A549 (cell line): ENCODE measurements at regions not wholly inside any gene's neighbourhood (a gene's known extent, or its start where the extent isn't known, plus 50 kb on each side); places are given as distances from the start of the nearest gene placed in this dataset.

ENCODE experiments used
- ATAC-seq, 2 experiments: fragments of 200-7000 bp in 1 of 2; fragments of >200 bp in 1 of 2; cut with Nextera tagmentation in 1 of 2; cut with Tn5 transposase in 1 of 2; 3 replicates each; pipeline versions ENCODE4 v1.8.0 to v1.9.1; 2018 to 2020; ENCODE audit warnings: mild to moderate bottlenecking in 1 of 2, moderate library complexity in 1 of 2
- CTCF ChIA-PET: fragments of 300-600 bp; sonication (Branson Sonifier 250); formaldehyde crosslinking; extraction: SDS; loops from one replicate; lab custom pipeline; 2021; ENCODE audit warnings: antibody characterized with exemption, inconsistent platforms; lab: Yijun Ruan, JAX
- POLR2A ChIA-PET: fragments of 350-600 bp; formaldehyde crosslinking; extraction: SDS; loops from one replicate; lab custom pipeline; 2021; ENCODE audit warnings: antibody characterized with exemption, inconsistent platforms; lab: Yijun Ruan, JAX
- DNase-seq, 2 experiments: peaks; one replicate each; pipeline versions ENCODE4 v3.0.0 to v3.0.0-alpha.2; 2011 to 2016; ENCODE audit warnings: low read depth in 1 of 2, low spot score in 1 of 2
- FAIRE-seq: peaks from 2 replicates; lab custom pipeline; 2011; peaks lifted over from hg19 to GRCh38; lab: Jason Lieb, UNC
- H3K27ac ChIP-seq, 2 experiments: fragments of >200 bp; sonication (Bioruptor Twin); formaldehyde crosslinking; 3 replicates each; pipeline ENCODE4 v1.5.1; 2016 to 2017
- H3K4me1 ChIP-seq: fragments of >200 bp; sonication (Bioruptor Twin); formaldehyde crosslinking; 3 replicates; pipeline ENCODE4 v1.6.1; 2016
- H3K4me2 ChIP-seq: fragments of >200 bp; sonication (Bioruptor Twin); formaldehyde crosslinking; 3 replicates; pipeline ENCODE4 v1.6.1; 2016
- H3K4me3 ChIP-seq: fragments of >200 bp; sonication (Bioruptor Twin); formaldehyde crosslinking; 3 replicates; pipeline ENCODE4 v1.5.1; 2016
- H3K9me3 ChIP-seq: fragments of >200 bp; sonication (Bioruptor Twin); formaldehyde crosslinking; 3 replicates; pipeline ENCODE4 v1.6.1; 2016
- BHLHE40 ChIP-seq: IDR thresholded peaks from 2 replicates; pipeline ENCODE4 v1.6.1; 2012; ENCODE audit warnings: low read depth, low read length, inconsistent platforms
- CBX8 ChIP-seq: fragments of 200-600 bp; sonication (generic); IDR thresholded peaks from 2 replicates; pipeline ENCODE4 v1.6.1; 2016
- EHF ChIP-seq: fragments of 250-450 bp; sonication (Bioruptor Pico); IDR thresholded peaks from 2 replicates; pipeline ENCODE4 v1.5.0; 2020; ENCODE audit warnings: mild to moderate bottlenecking
- EP300 ChIP-seq, 2 experiments: fragments of >200 bp; sonication (Bioruptor Twin); formaldehyde crosslinking; IDR thresholded peaks; 2 replicates in 1 of 2; 3 replicates in 1 of 2; pipeline ENCODE4 v1.6.1; 2016 to 2017
- FOSB ChIP-seq: fragments of 250-450 bp; sonication (Bioruptor Pico); IDR thresholded peaks from 2 replicates; pipeline ENCODE4 v1.5.0; 2020; ENCODE audit warnings: mild to moderate bottlenecking, moderate library complexity
- FOSL2 ChIP-seq, 2 experiments: fragments of 450-650 bp in 1 of 2; fragments of >200 bp in 1 of 2; sonication (Bioruptor Twin) in 1 of 2; formaldehyde crosslinking; IDR thresholded peaks; 2 replicates each; pipeline versions ENCODE4 v1.5.0 to v1.6.1; 2016 to 2020; ENCODE audit warnings: mild to moderate bottlenecking in 1 of 2, moderate library complexity in 1 of 2
- HOXB5 ChIP-seq: fragments of 250-450 bp; sonication (Bioruptor Pico); IDR thresholded peaks from 2 replicates; pipeline ENCODE4 v1.5.0; 2020; ENCODE audit warnings: mild to moderate bottlenecking, moderate library complexity
- KDM5A ChIP-seq: fragments of 200-600 bp; sonication (generic); IDR thresholded peaks from 2 replicates; pipeline ENCODE4 v1.6.1; 2016; ENCODE audit warnings: antibody characterized with exemption, mild to moderate bottlenecking
- PHF8 ChIP-seq: fragments of 200-600 bp; sonication (generic); IDR thresholded peaks from 2 replicates; pipeline ENCODE4 v1.6.1; 2016; ENCODE audit warnings: low read depth, mild to moderate bottlenecking, antibody characterized with exemption, moderate library complexity, borderline replicate concordance
- POLR2A ChIP-seq: IDR thresholded peaks from 2 replicates; pipeline ENCODE4 v1.6.1; 2012; ENCODE audit warnings: mild to moderate bottlenecking, low read length
- RAD21 ChIP-seq, 2 experiments: fragments of >200 bp in 1 of 2; sonication (Bioruptor Twin) in 1 of 2; formaldehyde crosslinking in 1 of 2; IDR thresholded peaks in 1 of 2; conservative IDR thresholded peaks in 1 of 2; 2 replicates in 1 of 2; 3 replicates in 1 of 2; pipeline ENCODE4 v1.6.1; 2012 to 2018; ENCODE audit warnings: inconsistent platforms in 1 of 2
- RCOR1 ChIP-seq: fragments of 150-350 bp; IDR thresholded peaks from 2 replicates; pipeline ENCODE4 v1.6.1; 2014; ENCODE audit warnings: antibody characterized with exemption, low read length, low read depth
- SMC3 ChIP-seq: fragments of >200 bp; sonication (Bioruptor Twin); formaldehyde crosslinking; IDR thresholded peaks from 3 replicates; pipeline ENCODE4 v1.6.1; 2018; ENCODE audit warnings: inconsistent platforms
- TP53 ChIP-seq: fragments of 250-450 bp; sonication (Bioruptor Pico); IDR thresholded peaks from 2 replicates; pipeline ENCODE4 v1.5.0; 2021; ENCODE audit warnings: mild to moderate bottlenecking, moderate library complexity
- WGBS: methylation state at CpG from one replicate; pipeline ENCODE4 v1.1.6; 2017; ENCODE audit errors: missing lambda C conversion rate; 5-methylcytosine and 5-hydroxymethylcytosine counted together
- TF ChIP-seq, protein P1 (sequence below): fragments of 150-350 bp; IDR thresholded peaks from 2 replicates; pipeline ENCODE4 v1.6.1; 2014; ENCODE audit warnings: low read depth, mild to moderate bottlenecking, low read length
- TF ChIP-seq, protein P2 (sequence below): IDR thresholded peaks from 2 replicates; pipeline ENCODE4 v1.6.1; 2012
- TF ChIP-seq, protein P3 (sequence below): fragments of >200 bp; sonication (Bioruptor Twin); formaldehyde crosslinking; IDR thresholded peaks from 2 replicates; pipeline ENCODE4 v1.6.1; 2016
- TF ChIP-seq, protein P4 (sequence below): IDR thresholded peaks from 2 replicates; pipeline ENCODE4 v1.6.1; 2012
- TF ChIP-seq, protein P5 (sequence below): IDR thresholded peaks from 2 replicates; pipeline ENCODE4 v1.6.1; 2012; ENCODE audit warnings: low read depth, borderline replicate concordance

DNA sequence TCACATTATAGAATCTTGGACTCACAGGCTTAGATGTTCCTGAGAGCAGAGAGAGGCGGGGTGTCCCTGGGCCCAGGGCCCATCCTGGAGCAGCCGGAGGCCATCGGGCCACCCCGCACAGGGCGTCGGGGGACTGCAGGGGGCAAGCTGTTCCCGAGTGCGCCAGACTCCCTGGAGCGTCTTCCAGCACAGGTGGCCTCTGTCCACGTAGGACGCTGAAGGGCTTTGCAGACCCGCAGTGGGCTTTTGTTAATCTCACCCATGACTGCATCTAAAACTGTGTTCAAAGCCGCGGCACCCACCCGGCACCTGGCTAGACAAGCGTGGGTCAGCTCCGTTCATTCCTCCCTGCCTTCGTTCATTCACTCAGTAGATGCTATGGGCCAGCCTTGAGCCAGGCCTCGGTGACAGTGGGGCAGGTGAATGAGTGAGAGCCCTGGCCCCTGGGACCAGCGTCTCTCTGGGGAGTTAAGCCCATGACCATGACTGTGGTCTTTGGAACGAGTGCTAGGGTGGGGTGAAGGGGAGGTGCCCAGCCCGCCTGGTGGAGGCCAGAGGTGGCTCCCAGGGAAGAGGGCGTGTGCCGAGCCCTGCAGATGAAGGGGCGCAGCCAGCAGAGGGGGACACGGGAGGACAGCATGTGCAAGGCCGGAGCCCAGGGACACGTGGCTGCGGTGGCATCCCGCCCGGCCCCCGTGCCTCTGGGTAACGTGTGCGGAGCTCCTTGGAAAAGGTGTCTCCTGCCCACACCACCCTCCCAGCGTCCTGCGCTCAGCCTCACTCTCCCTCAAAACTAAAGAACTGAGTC is 98.3 kb downstream of the HMX1 start (continued):
- TF ChIP-seq, protein P1, sequence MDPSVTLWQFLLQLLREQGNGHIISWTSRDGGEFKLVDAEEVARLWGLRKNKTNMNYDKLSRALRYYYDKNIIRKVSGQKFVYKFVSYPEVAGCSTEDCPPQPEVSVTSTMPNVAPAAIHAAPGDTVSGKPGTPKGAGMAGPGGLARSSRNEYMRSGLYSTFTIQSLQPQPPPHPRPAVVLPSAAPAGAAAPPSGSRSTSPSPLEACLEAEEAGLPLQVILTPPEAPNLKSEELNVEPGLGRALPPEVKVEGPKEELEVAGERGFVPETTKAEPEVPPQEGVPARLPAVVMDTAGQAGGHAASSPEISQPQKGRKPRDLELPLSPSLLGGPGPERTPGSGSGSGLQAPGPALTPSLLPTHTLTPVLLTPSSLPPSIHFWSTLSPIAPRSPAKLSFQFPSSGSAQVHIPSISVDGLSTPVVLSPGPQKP = no peak
- TF ChIP-seq, protein P2, sequence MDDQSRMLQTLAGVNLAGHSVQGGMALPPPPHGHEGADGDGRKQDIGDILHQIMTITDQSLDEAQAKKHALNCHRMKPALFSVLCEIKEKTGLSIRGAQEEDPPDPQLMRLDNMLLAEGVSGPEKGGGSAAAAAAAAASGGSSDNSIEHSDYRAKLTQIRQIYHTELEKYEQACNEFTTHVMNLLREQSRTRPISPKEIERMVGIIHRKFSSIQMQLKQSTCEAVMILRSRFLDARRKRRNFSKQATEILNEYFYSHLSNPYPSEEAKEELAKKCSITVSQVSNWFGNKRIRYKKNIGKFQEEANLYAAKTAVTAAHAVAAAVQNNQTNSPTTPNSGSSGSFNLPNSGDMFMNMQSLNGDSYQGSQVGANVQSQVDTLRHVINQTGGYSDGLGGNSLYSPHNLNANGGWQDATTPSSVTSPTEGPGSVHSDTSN = no peak
- TF ChIP-seq, protein P3, sequence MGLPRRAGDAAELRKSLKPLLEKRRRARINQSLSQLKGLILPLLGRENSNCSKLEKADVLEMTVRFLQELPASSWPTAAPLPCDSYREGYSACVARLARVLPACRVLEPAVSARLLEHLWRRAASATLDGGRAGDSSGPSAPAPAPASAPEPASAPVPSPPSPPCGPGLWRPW = no peak
- TF ChIP-seq TP53 (CRISPR knock-in tag) = no peak
- TF ChIP-seq, all 56 proteins: peak for 0

DNA sequence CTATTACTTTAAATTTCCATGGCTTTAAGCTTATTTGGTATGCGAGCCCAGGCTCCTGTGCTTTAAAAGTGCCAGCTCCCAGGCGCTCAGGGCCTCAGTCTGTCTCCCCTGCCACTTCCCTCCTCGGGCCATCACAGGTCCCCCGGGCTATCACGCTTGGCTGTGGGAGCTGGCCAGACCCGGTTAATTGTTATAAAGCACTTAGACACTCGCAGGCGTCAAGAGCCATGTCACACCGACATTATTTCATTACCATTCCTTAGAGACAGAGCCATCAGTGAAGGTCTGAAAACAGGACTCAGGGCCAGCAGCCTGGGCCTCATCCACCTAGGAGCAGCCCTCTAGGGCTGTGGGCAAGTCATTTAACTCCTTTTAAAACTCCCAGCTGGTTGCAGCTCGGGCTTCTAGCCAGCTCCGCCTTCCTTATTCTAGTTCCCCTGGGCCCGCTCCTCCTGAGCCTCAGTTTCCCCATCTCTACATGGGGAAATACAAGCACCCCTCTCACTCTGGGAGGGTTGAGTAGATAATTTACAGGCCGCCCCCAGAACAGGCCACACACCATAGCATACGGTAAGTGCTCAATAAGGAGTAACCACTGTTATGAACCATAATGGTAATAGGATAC is 99.0 kb downstream of the HMX1 start:
- DNase-seq (no peak), FAIRE-seq (no peak), ATAC-seq (no peak)
- WGBS = 70% methylated on average over 14 of the region's 14 CpGs
- Histone ChIP-seq H3K9me3 (no peaks in the 10 kb centered on the region), H3K4me2 (no peak overlapping the region), H3K27ac (no peak overlapping the region), H3K4me3 (no peak overlapping the region), H3K4me1 (no peaks in the 10 kb centered on the region)
- ChIA-PET POLR2A (no interaction called here), CTCF (no interaction called here)
- TF ChIP-seq POLR2A = no peak
- no peak for TF ChIP-seq HOXB5 (CRISPR knock-in tag)
- no peak for TF ChIP-seq EHF (CRISPR knock-in tag)
- TF ChIP-seq BHLHE40 = no peak
- no peak for TF ChIP-seq FOSB (CRISPR knock-in tag)
- no peak for TF ChIP-seq EP300 (IDR thresholded peaks at IDR 0.05)
- TF ChIP-seq TP53 (CRISPR knock-in tag) = no peak
- TF ChIP-seq, protein P4, sequence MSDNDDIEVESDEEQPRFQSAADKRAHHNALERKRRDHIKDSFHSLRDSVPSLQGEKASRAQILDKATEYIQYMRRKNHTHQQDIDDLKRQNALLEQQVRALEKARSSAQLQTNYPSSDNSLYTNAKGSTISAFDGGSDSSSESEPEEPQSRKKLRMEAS = no peak
- TF ChIP-seq CBX8 = no peak
- TF ChIP-seq, protein P2 = no peak

DNA sequence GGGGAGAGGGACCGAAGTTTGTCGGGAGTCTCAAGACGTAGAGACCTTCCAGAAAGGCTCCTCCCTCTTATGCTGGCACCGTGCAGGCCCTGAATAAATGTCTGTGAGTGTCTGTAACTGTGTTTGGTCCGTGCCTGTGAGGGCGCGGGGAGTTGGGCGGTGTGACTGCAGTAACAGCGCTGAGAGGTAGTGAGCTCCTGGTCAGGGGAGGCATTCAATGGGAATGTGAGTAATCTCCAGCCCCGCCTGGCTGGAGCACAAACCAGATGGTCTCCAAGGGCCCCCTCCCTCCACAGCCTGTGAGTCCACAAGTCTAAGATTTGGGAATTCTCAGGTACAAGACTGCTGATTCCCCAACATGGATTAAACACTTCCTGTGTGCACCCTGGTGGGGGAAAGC is 100.0 kb downstream of the HMX1 start:
- Histone ChIP-seq H3K27ac (no peak overlapping the region), H3K9me3 (no peaks in the 10 kb centered on the region), H3K4me2 (no peak overlapping the region)
- no peak for FAIRE-seq
- POLR2A ChIA-PET = no interaction called here
- TF ChIP-seq BHLHE40 (no peak), SMC3 (no peak), EP300 (IDR thresholded peaks at IDR 0.05) (no peak), PHF8 (no peak), RCOR1 (no peak), FOSL2 (IDR thresholded peaks at IDR 0.05) (no peak), FOSL2 (CRISPR knock-in tag; IDR thresholded peaks at IDR 0.05) (no peak), TP53 (CRISPR knock-in tag) (no peak), RAD21 (conservative IDR thresholded peaks at IDR 0.05 in 1 of 2, IDR thresholded peaks at IDR 0.05 in 1 of 2) (no peak), KDM5A (no peak)
- TF ChIP-seq, protein P5, sequence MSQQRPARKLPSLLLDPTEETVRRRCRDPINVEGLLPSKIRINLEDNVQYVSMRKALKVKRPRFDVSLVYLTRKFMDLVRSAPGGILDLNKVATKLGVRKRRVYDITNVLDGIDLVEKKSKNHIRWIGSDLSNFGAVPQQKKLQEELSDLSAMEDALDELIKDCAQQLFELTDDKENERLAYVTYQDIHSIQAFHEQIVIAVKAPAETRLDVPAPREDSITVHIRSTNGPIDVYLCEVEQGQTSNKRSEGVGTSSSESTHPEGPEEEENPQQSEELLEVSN = no peak
- TF ChIP-seq, all 56 proteins: peak for 0
- WGBS = 67% methylated on average over 9 of the region's 10 CpGs
- DNase-seq (no peak), ATAC-seq (no peak)
- CTCF ChIA-PET = no interaction called here
- no peaks in the 10 kb centered on the region for H3K4me1 ChIP-seq
- H3K4me3 ChIP-seq = no peak overlapping the region
